HG03457 (cell line): ENCODE measurements at regions not wholly inside any gene's neighbourhood (a gene's known extent, or its start where the extent isn't known, plus 50 kb on each side); places are given as distances from the start of the nearest gene placed in this dataset.
"Not testable (repeated sequence)": the region's sequence is repeated elsewhere in the genome, so short reads cannot be mapped to it uniquely, and the experiment has no call there.

Experiments used
- ATAC-seq: cut with Tn5 transposase; IDR thresholded peaks from one replicate; pipeline ENCODE4 v1.9.1; 2021; ENCODE audit warnings: moderate number of reproducible peaks; ENCODE audit not compliant: unreplicated experiment

DNA sequence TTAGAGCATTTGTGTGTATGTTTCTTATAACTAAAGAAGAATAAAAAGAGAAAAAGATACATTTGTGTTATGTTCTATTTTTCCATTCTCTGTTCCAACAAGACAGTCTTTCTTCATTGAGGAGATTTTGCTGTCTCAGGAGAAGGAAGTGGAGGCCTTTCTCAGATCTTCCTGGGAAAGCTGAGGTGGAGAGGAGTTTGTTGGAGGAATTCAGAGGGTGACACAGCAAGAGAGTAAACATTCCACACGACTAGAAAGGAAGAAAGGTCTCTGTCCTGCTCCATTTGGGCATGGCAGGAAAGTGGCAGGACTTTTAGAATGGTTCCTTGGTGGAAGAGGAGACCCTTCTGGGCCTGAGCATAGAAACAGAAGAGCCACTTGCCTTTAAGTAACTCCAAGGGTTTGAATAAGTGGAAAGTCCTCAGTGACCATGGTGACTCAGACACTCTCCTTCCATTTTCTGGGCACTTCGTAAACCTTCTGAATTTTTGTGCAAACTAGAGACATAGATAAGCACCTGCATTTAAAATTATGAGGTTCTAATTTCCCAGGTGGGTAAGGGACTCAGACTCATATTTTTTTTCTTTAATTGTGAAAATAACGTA lies 52.3 kb upstream of the COL5A2 start:
- ATAC-seq: no peak

DNA sequence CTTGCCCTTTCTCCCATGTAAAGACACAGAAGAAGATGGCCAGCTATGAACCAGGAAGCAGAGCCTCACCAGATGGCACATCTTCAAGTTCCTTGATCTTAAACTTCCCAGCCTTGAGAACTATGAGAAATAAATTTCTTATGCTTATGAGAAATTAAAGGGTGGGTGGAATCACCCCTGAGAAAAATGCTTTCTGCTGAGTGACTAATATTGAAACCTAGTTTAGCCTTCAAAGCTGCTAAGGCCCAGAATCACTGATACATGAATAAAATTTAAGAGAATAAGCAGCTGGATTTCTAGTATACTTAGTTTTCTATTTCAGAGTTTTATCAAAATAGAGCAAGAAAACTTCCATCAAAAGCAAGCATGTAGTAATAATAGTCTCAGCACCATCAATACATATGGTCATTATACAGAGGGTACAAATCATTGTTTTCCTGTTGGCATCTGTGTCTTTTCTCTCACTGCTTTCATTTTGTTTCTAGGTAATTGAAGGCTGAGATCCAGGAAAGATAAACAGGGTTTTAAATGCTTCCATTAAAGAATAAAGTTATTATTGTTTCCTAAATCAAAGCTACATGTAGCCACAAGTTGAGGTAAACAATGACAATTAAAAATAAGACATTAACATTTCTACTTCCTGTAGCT lies 53.3 kb upstream of the COL5A2 start:
- peak; percentile 66 for ATAC-seq

DNA sequence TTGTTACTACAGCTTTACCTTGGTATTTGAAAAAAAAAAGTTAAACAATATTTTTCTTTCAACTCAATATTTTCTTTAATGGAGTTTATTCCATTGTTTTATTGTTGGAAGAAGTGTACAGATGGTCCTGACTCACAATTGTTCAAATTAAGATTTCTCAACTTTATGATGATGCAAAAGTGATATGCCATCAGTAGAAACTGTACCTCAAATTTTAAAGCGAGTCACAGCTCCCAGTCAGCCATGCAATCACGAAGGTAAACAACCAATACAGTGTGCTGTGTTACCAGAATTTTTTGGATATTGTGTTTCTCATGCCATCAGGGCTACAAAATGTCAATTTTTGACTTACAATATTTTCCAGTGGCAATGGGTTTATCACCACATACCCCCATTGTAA lies 54.0 kb upstream of the COL5A2 start:
- ATAC-seq: no peak

DNA sequence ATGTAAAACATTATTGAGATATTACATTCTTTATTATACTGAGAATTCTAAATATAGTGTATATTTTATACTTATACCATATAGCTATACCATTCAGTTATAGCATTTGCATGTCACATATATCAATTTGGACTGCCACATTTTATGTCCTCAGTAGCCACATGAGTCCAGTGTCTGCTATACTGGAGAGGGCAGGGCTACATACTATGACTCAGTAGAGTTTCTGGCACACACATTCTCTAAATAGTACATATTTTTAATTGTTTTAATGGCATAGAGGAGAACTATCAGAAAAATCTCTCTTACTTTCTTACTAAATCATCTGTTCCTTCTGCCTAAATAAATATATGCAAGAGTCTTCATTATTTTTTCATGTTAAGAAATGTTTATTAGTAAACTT lies 55.4 kb upstream of the COL5A2 start:
- no peak for ATAC-seq

DNA sequence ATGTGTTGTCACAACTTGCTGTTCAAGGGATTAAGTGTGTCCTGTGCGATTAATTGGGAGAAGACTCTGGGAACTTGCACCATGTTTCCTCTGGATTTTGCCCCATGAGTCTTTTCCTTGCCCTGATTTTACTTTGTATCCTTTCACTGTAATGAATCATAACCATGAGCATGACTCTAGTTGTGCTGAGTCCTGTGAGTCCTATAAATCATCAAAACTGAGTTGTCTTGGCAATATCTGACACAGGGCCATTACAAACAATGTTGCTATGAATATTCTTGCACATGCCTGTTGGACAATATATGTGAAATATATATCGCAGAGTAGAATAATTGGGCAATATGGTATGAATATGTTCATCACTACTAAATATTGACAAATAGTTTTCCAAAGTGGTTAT lies 56.5 kb upstream of the COL5A2 start:
- ATAC-seq: no peak

DNA sequence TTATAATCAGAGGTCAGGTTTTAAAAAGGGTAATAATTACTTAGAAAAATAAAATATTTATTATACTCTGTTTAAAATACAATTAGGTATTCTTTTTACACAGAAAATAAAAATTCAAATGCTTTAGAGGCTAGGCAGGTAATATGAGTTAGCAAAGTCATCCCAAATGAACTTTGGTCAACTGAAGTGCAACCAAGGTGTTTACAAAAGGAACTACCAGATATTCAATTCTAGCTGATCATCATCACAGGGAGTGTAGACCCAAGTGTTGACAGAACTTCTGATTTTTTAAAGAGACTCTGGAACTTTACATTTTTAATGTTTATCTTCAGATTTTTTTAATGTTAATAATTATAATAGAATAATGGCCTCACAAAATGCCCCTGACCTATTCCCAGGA lies 59.3 kb upstream of the COL5A2 start:
- no peak for ATAC-seq

DNA sequence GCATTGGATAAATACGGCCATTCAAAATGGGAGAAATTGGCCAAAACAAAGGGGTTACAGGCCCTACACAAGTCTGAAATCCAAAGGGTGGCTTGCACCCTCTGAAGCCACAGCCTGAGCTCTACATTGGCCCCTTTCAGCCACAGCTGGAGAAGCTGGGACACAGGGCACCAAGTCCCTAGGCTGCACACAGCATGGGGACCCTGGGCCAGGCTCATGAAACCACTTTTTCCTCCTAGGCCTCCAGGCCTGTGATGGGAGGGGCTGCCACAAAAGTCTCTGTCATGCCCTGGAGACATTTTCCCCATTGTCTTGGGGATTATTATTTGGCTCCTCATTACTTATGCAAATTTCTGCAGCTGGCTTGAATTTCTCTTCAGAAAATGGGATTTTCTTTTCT lies 64.3 kb upstream of the COL5A2 start:
- not testable (repeated sequence) for ATAC-seq

DNA sequence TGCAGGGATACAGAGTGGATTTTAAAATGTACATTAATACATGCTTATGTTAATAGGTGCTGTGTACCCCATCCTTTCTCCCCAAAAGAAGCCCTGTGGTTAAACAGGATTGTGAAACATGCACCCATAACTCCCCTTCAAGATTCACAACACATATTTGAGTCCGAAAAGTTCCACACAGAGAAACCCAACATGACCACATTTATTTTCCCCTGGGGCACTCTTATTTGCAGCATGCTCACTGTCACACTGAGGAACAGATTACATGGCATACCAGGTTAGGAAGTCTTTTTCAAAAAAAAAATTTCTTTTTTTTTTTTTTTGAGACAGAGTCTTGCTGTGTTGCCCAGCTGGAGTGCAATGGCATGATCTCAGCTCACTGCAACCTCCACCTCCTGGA lies 67.7 kb upstream of the COL5A2 start:
- no peak for ATAC-seq

DNA sequence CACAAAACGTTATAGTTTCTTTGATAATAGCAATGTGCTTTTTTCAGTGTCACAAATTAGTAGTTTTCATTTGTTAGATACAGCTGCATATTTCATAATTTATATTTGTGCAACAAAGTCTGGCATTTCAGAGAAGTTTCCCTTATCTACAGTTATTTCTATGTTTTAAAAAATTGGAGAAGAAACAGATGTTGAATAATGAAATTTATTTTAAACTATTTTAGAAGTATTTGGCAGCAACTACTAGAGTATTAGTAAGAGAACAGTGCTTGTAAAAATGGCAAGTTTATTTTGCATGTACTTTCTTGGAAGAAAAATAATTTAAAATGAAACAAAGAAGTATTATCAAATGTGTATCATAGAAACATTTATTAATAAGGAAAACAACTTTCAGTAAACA lies 68.6 kb upstream of the COL5A2 start:
- ATAC-seq: no peak

DNA sequence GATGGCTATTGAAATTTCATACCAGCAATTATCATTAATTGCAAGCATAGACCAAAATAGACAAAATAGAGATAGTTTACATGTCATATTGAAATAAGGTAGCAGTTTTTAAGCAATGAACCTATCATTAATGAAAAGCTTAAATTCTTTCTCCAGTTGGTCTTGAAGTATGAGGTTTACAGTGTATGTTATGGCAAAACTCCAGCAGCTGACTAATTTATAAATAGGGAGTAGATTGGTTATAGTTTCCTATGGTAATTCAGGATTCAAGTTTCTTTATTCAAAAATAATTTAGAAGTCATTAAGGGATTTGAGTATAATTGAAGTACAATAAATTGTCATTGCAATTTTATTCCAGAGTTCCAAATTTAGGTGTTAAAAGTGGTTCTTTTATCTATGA lies 69.6 kb upstream of the COL5A2 start:
- ATAC-seq: no peak

DNA sequence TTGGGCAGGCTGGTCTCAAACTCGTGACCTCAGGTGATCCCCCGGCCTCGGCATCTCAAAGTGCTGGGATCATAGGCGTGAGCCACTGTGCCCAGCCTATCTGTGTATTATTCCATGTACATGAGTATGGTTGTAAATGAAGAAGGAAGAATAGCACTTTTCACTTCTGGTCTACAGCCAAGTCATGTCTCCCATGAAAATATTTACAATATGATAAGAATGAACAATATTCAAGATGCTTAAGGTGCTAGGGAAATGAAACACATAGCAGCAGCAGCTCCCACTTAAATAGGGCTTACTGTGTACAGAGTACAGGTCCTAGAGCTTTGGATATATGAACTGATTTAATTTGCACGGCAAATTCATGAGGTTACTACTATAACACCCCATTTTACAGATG lies 70.3 kb upstream of the COL5A2 start:
- ATAC-seq: no peak

DNA sequence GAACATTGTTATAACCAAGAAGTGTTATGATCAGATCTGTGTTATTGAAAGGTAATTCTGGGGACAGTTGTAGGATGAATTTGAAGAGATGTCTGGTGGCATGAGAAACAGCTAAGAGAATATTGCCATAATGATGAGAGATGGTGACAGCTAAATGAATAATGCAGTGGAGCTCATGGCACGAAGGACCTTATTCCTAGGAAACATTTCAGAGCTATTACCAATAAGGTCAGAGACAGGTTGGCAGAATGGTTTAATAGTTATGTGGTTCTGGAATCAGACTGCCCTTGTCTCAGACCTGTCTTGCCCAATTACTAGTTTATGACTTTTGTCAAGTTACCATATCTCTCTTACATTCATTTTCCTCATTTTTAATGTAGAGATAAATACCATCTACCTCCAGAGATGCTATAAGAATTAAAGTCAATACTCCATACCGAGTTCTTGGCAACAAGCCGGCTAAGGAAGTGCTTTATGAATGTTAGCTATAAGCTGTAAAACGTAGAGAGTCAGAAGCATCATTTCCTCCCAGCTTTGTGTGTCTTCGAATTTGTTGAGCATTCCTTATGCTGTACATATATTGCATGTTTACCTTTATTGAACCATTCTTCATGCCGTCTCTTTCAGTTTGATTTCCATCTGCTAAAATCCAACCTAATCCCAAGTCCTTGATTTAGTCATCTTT lies 73.6 kb upstream of the COL5A2 start:
- no peak for ATAC-seq

DNA sequence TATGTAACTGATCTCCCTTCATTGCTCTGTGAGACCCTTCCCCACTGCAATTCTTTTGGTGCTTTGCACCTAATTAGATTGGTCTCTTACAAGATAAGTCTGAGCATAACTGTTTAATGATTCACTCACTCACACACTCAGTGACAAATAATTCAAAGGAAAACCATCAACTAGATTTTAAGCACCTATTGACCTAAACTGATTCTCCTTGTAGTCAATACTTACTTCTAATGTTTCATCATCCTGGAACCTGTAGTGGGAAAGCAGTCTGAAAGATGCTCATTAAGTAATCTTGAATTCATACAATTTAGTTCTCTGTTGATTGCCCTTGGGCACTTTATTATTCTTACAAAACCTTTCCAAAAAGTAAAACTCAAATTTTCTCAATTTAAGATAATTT lies 74.3 kb upstream of the COL5A2 start:
- no peak for ATAC-seq

DNA sequence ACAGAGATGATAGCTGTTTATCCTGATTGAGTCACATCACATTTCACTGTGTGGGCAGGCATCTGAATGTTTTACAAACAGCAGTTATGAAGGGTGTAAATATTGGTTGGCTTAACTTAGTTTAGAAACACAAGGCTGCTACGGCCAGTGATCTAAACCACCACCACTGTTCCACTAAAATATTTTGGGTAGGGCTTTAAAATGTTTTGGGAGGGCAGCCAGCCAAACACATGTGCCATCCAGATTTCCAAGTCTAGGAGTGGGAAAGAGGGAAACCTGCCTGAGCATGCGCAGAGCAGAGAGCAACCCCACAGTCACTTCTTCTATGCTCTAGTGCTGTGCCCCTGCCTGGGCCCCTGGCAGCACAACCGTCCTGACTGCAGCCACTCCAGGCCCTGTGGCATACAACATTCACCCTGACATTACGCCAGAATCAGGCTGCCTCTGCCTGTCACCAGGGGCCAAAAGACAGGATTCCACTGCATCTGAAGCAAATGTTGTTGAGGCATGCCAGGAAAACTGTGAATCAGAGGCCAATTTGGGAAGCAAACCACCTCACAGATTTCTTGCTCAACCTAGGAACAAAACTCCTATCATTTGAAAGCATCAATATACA lies 74.8 kb upstream of the COL5A2 start:
- no peak for ATAC-seq

DNA sequence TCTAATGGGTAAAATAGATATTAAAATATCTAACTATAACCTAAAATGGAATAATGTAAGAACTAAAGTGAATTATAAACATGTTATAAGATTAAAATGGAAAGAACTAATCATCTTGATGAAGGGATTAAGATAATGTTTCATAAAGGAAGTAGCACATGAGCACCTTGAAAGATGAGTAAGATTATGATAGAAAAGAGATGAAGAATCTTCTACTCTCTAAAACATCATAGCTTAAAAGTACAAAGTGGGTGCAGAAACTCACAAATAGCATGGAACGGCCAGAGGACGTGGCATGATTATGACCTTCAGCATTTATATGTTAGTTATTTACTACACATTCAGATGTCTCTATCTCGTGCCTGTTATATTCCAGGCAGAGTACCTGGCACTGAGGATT lies 76.2 kb upstream of the COL5A2 start:
- no peak for ATAC-seq

DNA sequence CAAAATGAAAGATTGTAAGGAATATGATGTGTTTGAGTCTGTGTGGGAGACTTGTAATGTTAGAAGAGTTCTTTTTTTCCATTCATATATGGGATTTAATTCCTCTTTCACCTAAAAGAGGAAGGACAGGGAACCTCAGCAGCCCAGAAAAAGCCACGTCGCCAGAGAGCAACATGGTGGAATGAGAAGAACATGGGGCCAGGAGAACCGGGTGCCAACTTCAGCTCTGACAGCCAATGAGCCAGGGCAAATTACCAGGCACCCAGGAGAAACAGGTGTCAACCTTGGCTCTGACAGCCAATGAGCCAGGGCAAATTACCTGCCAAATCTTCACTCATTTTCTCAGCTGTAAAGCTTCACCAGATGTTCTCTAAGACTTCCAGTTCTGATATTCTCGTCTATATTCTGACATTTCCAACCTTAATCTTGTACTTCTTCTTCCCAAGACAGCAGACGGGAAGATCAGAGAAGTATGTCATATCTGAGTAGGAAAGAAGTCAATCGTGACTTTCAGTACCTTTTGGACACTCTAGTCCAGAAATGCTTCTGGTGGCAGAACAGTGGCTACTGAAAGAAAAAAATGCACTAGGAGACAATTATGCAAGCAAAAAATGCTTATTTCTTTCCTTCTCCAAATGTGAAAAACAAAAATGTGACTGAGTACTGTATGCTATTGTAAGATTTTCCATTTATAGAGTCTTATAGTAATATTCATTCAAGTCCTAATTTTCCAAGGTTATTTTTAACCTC lies 79.2 kb upstream of the COL5A2 start:
- no peak for ATAC-seq

DNA sequence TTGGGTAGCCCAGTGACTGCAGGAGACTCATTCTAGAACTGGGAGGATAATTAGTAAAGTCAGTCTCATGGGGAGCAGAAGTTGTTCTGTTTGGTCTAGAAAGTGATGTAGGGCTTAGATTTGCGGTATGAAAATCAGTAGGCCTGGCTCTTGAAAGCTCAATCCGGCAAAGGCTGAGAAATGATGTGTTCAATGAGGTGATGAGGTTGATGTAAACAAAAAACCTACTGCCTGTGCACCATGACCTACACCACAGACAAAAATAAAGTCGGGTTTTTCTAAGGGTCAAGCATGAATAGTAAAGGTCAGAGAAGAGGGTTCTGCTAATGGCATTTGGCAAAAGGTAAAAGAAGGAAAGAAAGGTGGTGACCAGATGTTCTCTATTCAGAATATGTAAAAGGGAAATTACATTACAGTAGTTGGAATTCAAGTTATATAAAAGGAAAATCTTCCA lies 80.8 kb upstream of the COL5A2 start:
- no peak for ATAC-seq

DNA sequence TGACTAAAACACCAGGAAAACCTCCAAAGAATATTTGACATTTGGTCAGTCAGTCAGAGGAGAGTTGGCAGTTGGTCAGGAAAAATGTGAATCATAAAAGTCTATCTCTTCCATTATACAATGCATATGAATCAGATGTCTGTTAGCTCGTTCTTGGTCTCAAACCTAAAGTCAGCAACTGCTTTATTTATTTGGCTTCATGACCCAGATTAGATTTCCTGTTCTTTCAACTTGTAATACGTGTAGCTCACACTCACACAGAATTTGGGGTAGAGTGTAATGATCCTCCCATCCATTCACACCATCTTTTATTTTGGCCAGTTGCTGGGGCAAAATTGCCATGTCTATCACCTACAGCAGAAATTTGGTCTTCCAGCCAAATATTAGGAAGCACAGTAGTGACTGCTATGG lies 81.9 kb upstream of the COL5A2 start:
- ATAC-seq: no peak

DNA sequence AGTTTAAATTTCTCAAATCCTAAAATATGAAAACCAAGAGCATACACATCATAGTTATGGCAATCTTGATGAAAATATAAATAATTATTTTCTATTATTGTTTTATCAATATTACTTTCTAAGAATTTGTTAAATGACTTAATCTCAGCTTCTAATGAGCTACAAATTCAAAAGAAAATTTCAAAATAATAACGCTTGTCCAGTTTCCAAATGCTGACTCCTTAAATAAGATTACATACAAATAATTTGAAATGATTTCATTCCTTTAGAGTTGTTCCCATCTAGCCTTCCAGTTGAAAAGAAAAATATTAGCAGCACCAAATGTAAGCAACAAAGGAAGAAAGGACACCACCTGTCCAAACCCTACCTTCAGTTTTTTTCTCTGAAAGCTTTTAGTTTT lies 82.4 kb upstream of the COL5A2 start:
- no peak for ATAC-seq

DNA sequence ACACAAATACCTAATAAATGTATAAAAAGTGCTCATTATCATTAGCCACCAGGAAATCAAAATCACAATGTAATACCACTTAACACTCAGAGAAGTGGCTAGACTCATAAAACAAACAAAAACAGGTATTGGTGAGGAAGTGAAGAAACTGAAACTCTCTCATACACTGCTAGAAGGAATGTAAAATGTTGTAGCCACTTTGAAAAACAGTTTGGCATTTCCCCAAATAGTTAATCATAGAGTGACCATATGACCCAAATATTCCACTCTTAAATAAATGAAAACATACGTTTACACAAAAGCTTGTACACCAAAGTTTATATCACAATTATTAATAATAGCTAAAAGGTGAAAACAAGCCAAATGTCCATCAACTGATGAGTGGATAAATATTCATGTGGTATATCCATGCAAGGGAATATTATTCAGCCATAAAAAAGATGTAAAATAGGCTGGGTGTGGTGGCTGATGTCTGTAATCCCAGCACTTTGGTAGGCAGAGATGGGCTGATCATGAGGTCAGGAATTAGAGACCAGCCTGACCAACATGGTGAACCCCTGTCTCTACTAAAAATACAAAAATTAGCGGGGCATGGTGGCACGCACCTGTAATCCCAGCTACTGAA lies 86.2 kb upstream of the COL5A2 start:
- ATAC-seq: no peak

DNA sequence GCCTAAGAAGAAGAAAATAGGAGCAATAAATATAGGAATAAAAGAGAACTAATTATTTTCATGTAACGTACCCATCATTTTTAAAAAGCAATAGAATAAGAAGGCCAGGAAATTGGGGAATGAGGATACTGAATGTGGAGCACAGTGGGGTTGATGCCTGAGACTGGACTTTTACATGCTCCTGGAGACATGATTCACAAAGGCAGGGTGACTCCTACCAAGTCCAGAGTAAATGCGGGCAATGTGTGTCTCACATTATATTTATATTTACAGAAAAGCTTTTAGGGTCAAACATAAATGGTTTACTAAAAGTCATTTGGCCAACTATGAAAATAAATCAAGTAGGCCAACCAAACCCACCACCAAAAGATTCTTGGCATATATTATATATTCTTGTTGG lies 87.9 kb upstream of the COL5A2 start:
- no peak for ATAC-seq
